ENCODE measurements at regions not wholly inside any gene's neighbourhood (a gene's known extent, or its start where the extent isn't known, plus 50 kb on each side); places are given as distances from the start of the nearest gene placed in this dataset.

GRCh38 chr6:159604443-159604956, 88.5 kb downstream of the SOD2 start:
- Histone ChIP-seq H3K4me3 (no peak overlapping the region), H3K27me3 (no peaks in the 10 kb centered on the region), H3K9me3 (peaks cover 0 to 5% of the 10 kb centered on the region in 2 donors), H3K27ac (no peak overlapping the region), H3K4me1 (no peaks in the 10 kb centered on the region), H3K36me3 (no peaks in the 10 kb centered on the region)
- no peak for DNase-seq (ENCODE audit: low spot score)
- TF ChIP-seq CTCF (IDR thresholded peaks at IDR 0.05) = no peak

DNA sequence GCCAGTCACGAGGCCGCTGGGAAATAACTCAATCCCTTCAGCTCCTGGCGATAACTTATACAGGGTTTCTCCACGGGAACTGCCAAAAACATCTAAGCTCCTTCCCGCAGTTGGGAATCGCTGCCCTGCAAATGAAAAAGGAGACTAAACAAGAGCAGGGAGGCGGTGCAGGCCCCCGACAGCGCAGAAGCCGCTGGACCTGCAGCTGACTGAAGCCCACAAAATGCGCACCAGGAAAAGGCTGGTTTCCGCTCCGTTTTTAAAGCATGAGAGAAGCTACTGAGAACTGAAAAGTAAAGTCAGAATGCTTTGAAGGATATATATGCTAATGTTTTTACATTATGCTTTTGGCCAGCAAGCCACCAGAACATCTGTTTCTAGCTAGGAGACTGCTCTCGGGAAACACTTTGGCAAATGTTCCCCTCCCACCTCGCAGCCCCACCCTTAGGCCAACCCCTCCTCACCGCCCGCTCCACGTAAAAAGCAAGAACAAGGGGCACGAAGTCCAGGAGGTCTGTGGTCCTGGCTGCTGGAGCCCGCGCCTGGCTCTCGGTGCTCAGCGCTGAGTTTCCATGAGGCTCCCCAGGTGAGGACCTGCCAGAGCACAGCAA, 90.5 kb downstream of the SOD2 start:
- TF ChIP-seq CTCF (IDR thresholded peaks at IDR 0.05) = no peak

GRCh38 chr6:159601211-159601610, 91.8 kb downstream of the SOD2 start:
- DNase-seq (ENCODE audit: low spot score) = no peak
- H3K36me3 ChIP-seq = no peaks in the 10 kb centered on the region
- no peaks in the 10 kb centered on the region for H3K4me1 ChIP-seq
- no peaks in the 10 kb centered on the region for H3K27me3 ChIP-seq
- H3K9me3 ChIP-seq = no peaks in the 10 kb centered on the region
- H3K4me3 ChIP-seq = no peak overlapping the region
- no peak overlapping the region for H3K27ac ChIP-seq
- no peak for TF ChIP-seq CTCF (IDR thresholded peaks at IDR 0.05)

More for the DNA sequence above, 90.5 kb downstream of the SOD2 start:
- H3K27ac ChIP-seq = no peak overlapping the region
- no peaks in the 10 kb centered on the region for H3K4me1 ChIP-seq
- DNase-seq (ENCODE audit: low spot score) = no peak
- H3K4me3 ChIP-seq = no peak overlapping the region
- H3K36me3 ChIP-seq = no peaks in the 10 kb centered on the region
- H3K9me3 ChIP-seq = no peaks in the 10 kb centered on the region
- H3K27me3 ChIP-seq = no peaks in the 10 kb centered on the region

- no peaks in the 10 kb centered on the region for H3K27me3 ChIP-seq
- H3K36me3 ChIP-seq = no peaks in the 10 kb centered on the region
- no peak overlapping the region for H3K27ac ChIP-seq
- no peak overlapping the region for H3K4me3 ChIP-seq
- TF ChIP-seq CTCF (IDR thresholded peaks at IDR 0.05) = no peak
- H3K4me1 ChIP-seq = peaks cover 0 to 9% of the 10 kb centered on the region in 2 donors
- H3K9me3 ChIP-seq = no peaks in the 10 kb centered on the region
- DNase-seq (ENCODE audit: low spot score) = no peak
These were observed 97.9 kb downstream of the SOD2 start for GRCh38 chr6:159595173-159595572.

DNA sequence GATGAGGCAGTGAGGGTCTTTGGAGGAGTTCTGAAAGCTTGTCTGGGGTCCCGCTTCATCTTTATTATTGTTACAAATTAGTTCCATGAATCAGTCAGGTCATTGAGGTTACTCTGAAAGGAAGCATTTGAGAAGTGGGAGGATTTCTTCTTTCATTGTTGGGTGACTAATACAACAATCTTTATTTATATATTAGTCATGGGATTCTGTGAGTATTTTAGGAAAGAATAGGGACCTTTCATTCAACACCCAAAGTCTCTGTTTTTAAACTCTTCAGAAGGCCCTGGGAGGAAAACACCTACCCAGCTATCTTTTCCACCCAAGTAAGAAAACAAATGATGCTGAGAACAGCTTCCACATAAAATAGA, 98.3 kb downstream of the SOD2 start:
- Histone ChIP-seq H3K4me3 (no peak overlapping the region), H3K27ac (no peak overlapping the region), H3K9me3 (no peaks in the 10 kb centered on the region), H3K4me1 (peaks cover 0 to 9% of the 10 kb centered on the region in 2 donors), H3K36me3 (no peaks in the 10 kb centered on the region), H3K27me3 (no peaks in the 10 kb centered on the region)
- TF ChIP-seq CTCF (IDR thresholded peaks at IDR 0.05) = no peak
- DNase-seq (ENCODE audit: low spot score) = no peak

Measured in right atrium auricular region (tissue), 2 donors.